ENCODE measurements at regions not wholly inside any gene's neighbourhood (a gene's known extent, or its start where the extent isn't known, plus 50 kb on each side); places are given as distances from the start of the nearest gene placed in this dataset.
"Not testable (repeated sequence)": the region's sequence is repeated elsewhere in the genome, so short reads cannot be mapped to it uniquely, and the experiment has no call there.

GRCh38 chr14:105900398-105901160 is 374.2 kb downstream of the TMEM121 start:
- H3K36me3 ChIP-seq (ENCODE audit: insufficient read depth, low read length), result no peaks in the 10 kb centered on the region
- H3K4me3 ChIP-seq (ENCODE audit: low read length), result no peak overlapping the region
- H2AFZ ChIP-seq (ENCODE audit: low read depth, low read length), result no peak overlapping the region
- H3K27me3 ChIP-seq (ENCODE audit: insufficient read depth, low read length), result peaks cover 8% of the 10 kb centered on the region
- H3K4me1 ChIP-seq (ENCODE audit: insufficient read depth, low read length), result no peaks in the 10 kb centered on the region
- H3K9me3 ChIP-seq (ENCODE audit: low read length), result no peaks in the 10 kb centered on the region

GRCh38 chr14:105901226-105901625 is 374.8 kb downstream of the TMEM121 start:
- no peak overlapping the region for H3K4me3 ChIP-seq (ENCODE audit: low read length)
- no peaks in the 10 kb centered on the region for H3K36me3 ChIP-seq (ENCODE audit: insufficient read depth, low read length)
- no peaks in the 10 kb centered on the region for H3K9me3 ChIP-seq (ENCODE audit: low read length)
- H3K27me3 ChIP-seq (ENCODE audit: insufficient read depth, low read length), result peaks cover 8% of the 10 kb centered on the region
- H3K4me1 ChIP-seq (ENCODE audit: insufficient read depth, low read length), result no peaks in the 10 kb centered on the region
- no peak overlapping the region for H2AFZ ChIP-seq (ENCODE audit: low read depth, low read length)

GRCh38 chr14:105902131-105902898 is 375.9 kb downstream of the TMEM121 start:
- no peak overlapping the region for H2AFZ ChIP-seq (ENCODE audit: low read depth, low read length)
- H3K9me3 ChIP-seq (ENCODE audit: low read length), result no peaks in the 10 kb centered on the region
- H3K27me3 ChIP-seq (ENCODE audit: insufficient read depth, low read length), result peaks cover 10% of the 10 kb centered on the region
- no peaks in the 10 kb centered on the region for H3K4me1 ChIP-seq (ENCODE audit: insufficient read depth, low read length)
- H3K36me3 ChIP-seq (ENCODE audit: insufficient read depth, low read length), result no peaks in the 10 kb centered on the region
- H3K4me3 ChIP-seq (ENCODE audit: low read length), result no peak overlapping the region

GRCh38 chr14:105902899-105903165 is 376.4 kb downstream of the TMEM121 start:
- not testable (repeated sequence) for H3K4me3 ChIP-seq (ENCODE audit: low read length); H3K4me1 ChIP-seq (ENCODE audit: insufficient read depth, low read length); H3K9me3 ChIP-seq (ENCODE audit: low read length); H3K36me3 ChIP-seq (ENCODE audit: insufficient read depth, low read length); H2AFZ ChIP-seq (ENCODE audit: low read depth, low read length)
- H3K27me3 ChIP-seq (ENCODE audit: insufficient read depth, low read length), result peaks cover 10% of the 10 kb centered on the region

- Histone ChIP-seq H3K27me3 (ENCODE audit: insufficient read depth, low read length) (peaks cover 13% of the 10 kb centered on the region), H3K4me1 (ENCODE audit: insufficient read depth, low read length) (no peaks in the 10 kb centered on the region), H2AFZ (ENCODE audit: low read depth, low read length) (no peak overlapping the region), H3K9me3 (ENCODE audit: low read length) (no peaks in the 10 kb centered on the region), H3K4me3 (ENCODE audit: low read length) (no peak overlapping the region), H3K36me3 (ENCODE audit: insufficient read depth, low read length) (no peaks in the 10 kb centered on the region)
Observed at GRCh38 chr14:105903971-105904370, 377.6 kb downstream of the TMEM121 start.

GRCh38 chr14:105904379-105904778 is 378.0 kb downstream of the TMEM121 start:
- Histone ChIP-seq H3K27me3 (ENCODE audit: insufficient read depth, low read length) (peaks cover 13% of the 10 kb centered on the region), H3K9me3 (ENCODE audit: low read length) (no peaks in the 10 kb centered on the region), H3K4me3 (ENCODE audit: low read length) (no peak overlapping the region), H3K4me1 (ENCODE audit: insufficient read depth, low read length) (no peaks in the 10 kb centered on the region), H2AFZ (ENCODE audit: low read depth, low read length) (no peak overlapping the region), H3K36me3 (ENCODE audit: insufficient read depth, low read length) (no peaks in the 10 kb centered on the region)

GRCh38 chr14:105905456-105905855 is 379.1 kb downstream of the TMEM121 start:
- H2AFZ ChIP-seq (ENCODE audit: low read depth, low read length), result no peak overlapping the region
- no peaks in the 10 kb centered on the region for H3K4me1 ChIP-seq (ENCODE audit: insufficient read depth, low read length)
- no peaks in the 10 kb centered on the region for H3K36me3 ChIP-seq (ENCODE audit: insufficient read depth, low read length)
- no peak overlapping the region for H3K4me3 ChIP-seq (ENCODE audit: low read length)
- peaks cover 14% of the 10 kb centered on the region for H3K27me3 ChIP-seq (ENCODE audit: insufficient read depth, low read length)
- no peaks in the 10 kb centered on the region for H3K9me3 ChIP-seq (ENCODE audit: low read length)

- H3K9me3 ChIP-seq (ENCODE audit: low read length), result no peaks in the 10 kb centered on the region
- no peak overlapping the region for H2AFZ ChIP-seq (ENCODE audit: low read depth, low read length)
- peaks cover 8% of the 10 kb centered on the region for H3K27me3 ChIP-seq (ENCODE audit: insufficient read depth, low read length)
- H3K36me3 ChIP-seq (ENCODE audit: insufficient read depth, low read length), result no peaks in the 10 kb centered on the region
- no peak overlapping the region for H3K4me3 ChIP-seq (ENCODE audit: low read length)
- H3K4me1 ChIP-seq (ENCODE audit: insufficient read depth, low read length), result no peaks in the 10 kb centered on the region
Observed at GRCh38 chr14:105907276-105907675, 380.9 kb downstream of the TMEM121 start.

GRCh38 chr14:105908006-105908405 is 381.6 kb downstream of the TMEM121 start:
- H3K9me3 ChIP-seq (ENCODE audit: low read length), result no peaks in the 10 kb centered on the region
- H3K4me1 ChIP-seq (ENCODE audit: insufficient read depth, low read length), result no peaks in the 10 kb centered on the region
- no peak overlapping the region for H2AFZ ChIP-seq (ENCODE audit: low read depth, low read length)
- peaks cover 8% of the 10 kb centered on the region for H3K27me3 ChIP-seq (ENCODE audit: insufficient read depth, low read length)
- H3K36me3 ChIP-seq (ENCODE audit: insufficient read depth, low read length), result no peaks in the 10 kb centered on the region
- H3K4me3 ChIP-seq (ENCODE audit: low read length), result no peak overlapping the region

- Histone ChIP-seq H3K9me3 (ENCODE audit: low read length) (no peaks in the 10 kb centered on the region), H3K4me3 (ENCODE audit: low read length) (no peak overlapping the region), H3K4me1 (ENCODE audit: insufficient read depth, low read length) (no peaks in the 10 kb centered on the region), H3K36me3 (ENCODE audit: insufficient read depth, low read length) (no peaks in the 10 kb centered on the region), H3K27me3 (ENCODE audit: insufficient read depth, low read length) (peaks cover 8% of the 10 kb centered on the region), H2AFZ (ENCODE audit: low read depth, low read length) (no peak overlapping the region)
Observed at GRCh38 chr14:105908481-105908911, 382.1 kb downstream of the TMEM121 start.

GRCh38 chr14:105909046-105909827 is 382.9 kb downstream of the TMEM121 start:
- H3K4me1 ChIP-seq (ENCODE audit: insufficient read depth, low read length), result no peaks in the 10 kb centered on the region
- no peaks in the 10 kb centered on the region for H3K9me3 ChIP-seq (ENCODE audit: low read length)
- H3K36me3 ChIP-seq (ENCODE audit: insufficient read depth, low read length), result no peaks in the 10 kb centered on the region
- H2AFZ ChIP-seq (ENCODE audit: low read depth, low read length), result no peak overlapping the region
- H3K27me3 ChIP-seq (ENCODE audit: insufficient read depth, low read length), result peaks cover 8% of the 10 kb centered on the region
- H3K4me3 ChIP-seq (ENCODE audit: low read length), result no peak overlapping the region

GRCh38 chr14:105909828-105910120 is 383.4 kb downstream of the TMEM121 start:
- H3K27me3 ChIP-seq (ENCODE audit: insufficient read depth, low read length); H2AFZ ChIP-seq (ENCODE audit: low read depth, low read length); H3K4me1 ChIP-seq (ENCODE audit: insufficient read depth, low read length); H3K4me3 ChIP-seq (ENCODE audit: low read length); H3K36me3 ChIP-seq (ENCODE audit: insufficient read depth, low read length); H3K9me3 ChIP-seq (ENCODE audit: low read length): not testable (repeated sequence)

GRCh38 chr14:105910426-105910825 is 384.0 kb downstream of the TMEM121 start:
- Histone ChIP-seq H3K4me3 (ENCODE audit: low read length) (no peak overlapping the region), H3K4me1 (ENCODE audit: insufficient read depth, low read length) (no peaks in the 10 kb centered on the region), H2AFZ (ENCODE audit: low read depth, low read length) (no peak overlapping the region), H3K9me3 (ENCODE audit: low read length) (no peaks in the 10 kb centered on the region), H3K36me3 (ENCODE audit: insufficient read depth, low read length) (no peaks in the 10 kb centered on the region), H3K27me3 (ENCODE audit: insufficient read depth, low read length) (peaks cover 8% of the 10 kb centered on the region)

All from neuron (in vitro differentiated cells).